ENCODE measurements at regions not wholly inside any gene's neighbourhood (a gene's known extent, or its start where the extent isn't known, plus 50 kb on each side); places are given as distances from the start of the nearest gene placed in this dataset.

DNA sequence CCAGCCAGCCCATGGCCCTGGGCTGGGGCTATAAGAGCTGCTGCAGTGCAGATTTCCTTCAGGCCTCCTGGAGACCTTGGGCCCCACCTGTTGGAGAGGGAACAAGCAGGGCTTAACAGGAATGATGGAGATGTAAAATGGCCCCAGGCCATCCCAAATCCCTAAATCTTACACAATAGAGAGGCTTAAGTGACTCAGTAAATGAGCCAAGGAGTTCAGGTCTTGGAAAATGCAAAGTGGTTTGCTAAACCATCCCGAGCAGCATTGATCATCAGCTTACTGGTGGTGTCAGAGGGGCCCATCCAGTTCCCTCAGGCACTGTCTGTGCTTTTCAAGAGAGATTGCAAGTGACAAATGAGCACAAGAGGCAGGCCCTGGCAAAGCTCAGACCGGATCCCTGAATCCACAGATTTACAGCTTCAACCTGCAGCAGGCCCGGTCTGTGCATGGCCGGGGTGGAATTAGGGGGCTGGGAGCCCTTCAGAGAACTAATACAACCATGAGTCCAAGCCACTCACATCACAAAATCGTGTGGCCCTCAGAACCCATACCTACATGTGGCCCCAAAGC lies 325.4 kb downstream of the UACA start:
- TF ChIP-seq, protein P1, sequence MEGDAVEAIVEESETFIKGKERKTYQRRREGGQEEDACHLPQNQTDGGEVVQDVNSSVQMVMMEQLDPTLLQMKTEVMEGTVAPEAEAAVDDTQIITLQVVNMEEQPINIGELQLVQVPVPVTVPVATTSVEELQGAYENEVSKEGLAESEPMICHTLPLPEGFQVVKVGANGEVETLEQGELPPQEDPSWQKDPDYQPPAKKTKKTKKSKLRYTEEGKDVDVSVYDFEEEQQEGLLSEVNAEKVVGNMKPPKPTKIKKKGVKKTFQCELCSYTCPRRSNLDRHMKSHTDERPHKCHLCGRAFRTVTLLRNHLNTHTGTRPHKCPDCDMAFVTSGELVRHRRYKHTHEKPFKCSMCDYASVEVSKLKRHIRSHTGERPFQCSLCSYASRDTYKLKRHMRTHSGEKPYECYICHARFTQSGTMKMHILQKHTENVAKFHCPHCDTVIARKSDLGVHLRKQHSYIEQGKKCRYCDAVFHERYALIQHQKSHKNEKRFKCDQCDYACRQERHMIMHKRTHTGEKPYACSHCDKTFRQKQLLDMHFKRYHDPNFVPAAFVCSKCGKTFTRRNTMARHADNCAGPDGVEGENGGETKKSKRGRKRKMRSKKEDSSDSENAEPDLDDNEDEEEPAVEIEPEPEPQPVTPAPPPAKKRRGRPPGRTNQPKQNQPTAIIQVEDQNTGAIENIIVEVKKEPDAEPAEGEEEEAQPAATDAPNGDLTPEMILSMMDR (IDR thresholded peaks at IDR 0.05) = no peak
- TF ChIP-seq POLR2A (IDR thresholded peaks at IDR 0.05) (no peak), EP300 (IDR thresholded peaks at IDR 0.05) (no peak)
